ENCODE measurements at regions not wholly inside any gene's neighbourhood (a gene's known extent, or its start where the extent isn't known, plus 50 kb on each side); places are given as distances from the start of the nearest gene placed in this dataset.
A peak's percentile ranks its signal among the peaks of the same experiment; 100 is the strongest.
"Not testable (repeated sequence)": the region's sequence is repeated elsewhere in the genome, so short reads cannot be mapped to it uniquely, and the experiment has no call there.

- DNase-seq (ENCODE audit: low spot score) = not testable (repeated sequence)
Observed at GRCh38 chr3:195999176-195999575, 82.7 kb downstream of the TFRC start.

DNA sequence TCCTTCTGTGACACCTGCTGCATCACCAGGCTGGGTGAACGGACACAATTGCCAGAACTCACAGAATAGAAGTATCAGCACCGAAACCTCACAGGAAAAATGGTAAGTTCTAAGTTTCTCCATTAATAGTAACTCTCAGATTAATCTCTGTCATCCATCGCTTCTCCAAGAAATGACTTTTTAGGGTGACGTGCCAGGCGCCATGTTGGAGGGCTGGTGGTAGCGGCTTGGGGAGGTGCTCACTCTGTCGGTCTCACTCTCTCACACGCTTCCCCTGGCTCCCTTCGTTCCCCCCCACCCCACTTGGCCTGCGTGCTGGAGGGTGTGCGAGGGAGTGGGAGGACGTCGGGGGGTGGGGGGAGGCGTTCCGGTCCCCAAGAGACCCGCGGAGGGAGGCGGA is 85.6 kb downstream of the TFRC start:
- not testable (repeated sequence) for DNase-seq (ENCODE audit: low spot score)

GRCh38 chr3:195994343-195994742 is 86.0 kb upstream of the TNK2 start:
- DNase-seq (ENCODE audit: low spot score) = peak; percentile 66

GRCh38 chr3:195993671-195994070 is 85.3 kb upstream of the TNK2 start:
- DNase-seq (ENCODE audit: low spot score) = not testable (repeated sequence)

DNA sequence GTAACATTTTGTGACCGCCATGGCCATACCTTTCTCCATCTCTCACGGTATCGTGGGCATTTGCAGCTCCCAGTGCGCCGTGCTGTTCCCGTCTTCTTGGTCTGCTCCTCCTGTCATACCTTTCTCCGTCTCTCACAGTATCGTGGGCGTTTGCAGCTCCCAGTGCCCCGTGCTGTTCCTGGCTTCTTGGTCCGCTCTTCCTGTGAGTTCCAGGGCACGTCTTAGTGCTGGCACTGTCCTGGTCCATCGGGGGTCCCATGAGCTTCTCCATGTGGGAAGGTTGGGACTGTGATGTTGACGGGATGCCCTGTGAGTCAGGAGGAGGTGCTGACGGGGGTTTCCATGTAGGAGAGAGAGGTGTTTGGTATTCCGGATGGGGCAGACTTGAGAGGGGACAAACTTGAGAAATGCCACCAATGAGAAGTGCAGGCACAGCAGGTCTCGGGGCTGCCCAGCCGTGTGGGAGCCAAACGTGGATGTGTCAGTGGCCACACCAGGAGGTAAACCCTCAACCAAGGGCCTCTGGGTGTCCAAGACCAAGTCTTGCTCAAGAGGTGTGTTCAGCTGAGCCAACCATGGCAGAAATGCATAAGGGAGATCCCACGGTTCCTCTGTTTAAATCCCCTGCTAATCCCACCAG is 84.7 kb upstream of the TNK2 start:
- DNase-seq (ENCODE audit: low spot score) = not testable (repeated sequence)

GRCh38 chr3:195991986-195992385 is 83.6 kb upstream of the TNK2 start:
- not testable (repeated sequence) for DNase-seq (ENCODE audit: low spot score)

- DNase-seq (ENCODE audit: low spot score) = not testable (repeated sequence)
Observed at GRCh38 chr3:195991243-195991642, 82.9 kb upstream of the TNK2 start.

GRCh38 chr3:195990841-195991174 is 82.5 kb upstream of the TNK2 start:
- DNase-seq (ENCODE audit: low spot score) = not testable (repeated sequence)

DNA sequence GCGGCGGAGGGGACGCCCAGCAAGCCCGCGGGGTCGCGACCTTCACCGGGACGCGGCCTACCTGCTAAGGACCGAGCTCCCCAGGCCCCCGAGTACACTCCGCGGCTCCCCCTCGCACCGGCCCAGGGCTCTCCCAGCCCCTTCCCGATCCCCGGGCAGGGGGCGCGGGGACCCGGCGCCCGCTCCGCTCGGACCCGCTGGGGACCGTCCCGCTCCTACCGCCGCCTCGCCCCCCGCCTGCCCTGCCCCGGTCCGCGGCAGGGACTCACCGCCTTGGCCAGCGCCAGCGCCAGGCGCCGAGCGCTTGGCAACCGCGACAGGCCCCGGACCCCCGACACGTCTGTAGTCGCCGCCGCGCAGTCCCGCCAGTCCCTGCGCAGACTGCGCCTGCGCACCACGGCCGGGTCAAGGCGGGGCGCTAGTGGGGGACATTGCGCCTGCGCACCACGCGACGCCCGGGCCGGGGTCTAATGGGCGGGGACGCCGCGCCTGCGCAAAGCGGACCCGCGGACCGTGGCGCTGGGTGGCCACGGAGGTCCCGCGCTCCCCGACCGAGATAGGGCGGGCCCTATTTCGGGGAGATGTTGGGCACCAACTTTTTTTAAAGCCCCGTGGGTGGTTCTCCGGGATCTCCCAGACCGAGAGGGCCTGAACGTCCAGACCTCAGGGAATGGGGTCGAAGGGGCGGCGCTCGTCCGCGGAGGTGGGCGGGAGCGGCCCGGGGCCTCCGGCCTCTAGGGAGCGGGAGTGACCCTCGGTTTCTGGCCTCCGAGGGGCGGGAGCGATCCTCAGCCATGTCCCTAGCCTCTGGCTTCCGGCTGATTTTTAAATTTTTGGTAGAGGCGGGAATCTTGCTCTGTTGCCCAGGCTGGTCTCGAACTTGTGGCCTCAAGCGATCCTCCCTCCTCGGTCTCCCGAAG is 81.8 kb upstream of the TNK2 start:
- peak; percentile 93 for DNase-seq (ENCODE audit: low spot score)

- not testable (repeated sequence) for DNase-seq (ENCODE audit: low spot score)
Observed at GRCh38 chr3:195989197-195989920, 81.0 kb upstream of the TNK2 start.

DNA sequence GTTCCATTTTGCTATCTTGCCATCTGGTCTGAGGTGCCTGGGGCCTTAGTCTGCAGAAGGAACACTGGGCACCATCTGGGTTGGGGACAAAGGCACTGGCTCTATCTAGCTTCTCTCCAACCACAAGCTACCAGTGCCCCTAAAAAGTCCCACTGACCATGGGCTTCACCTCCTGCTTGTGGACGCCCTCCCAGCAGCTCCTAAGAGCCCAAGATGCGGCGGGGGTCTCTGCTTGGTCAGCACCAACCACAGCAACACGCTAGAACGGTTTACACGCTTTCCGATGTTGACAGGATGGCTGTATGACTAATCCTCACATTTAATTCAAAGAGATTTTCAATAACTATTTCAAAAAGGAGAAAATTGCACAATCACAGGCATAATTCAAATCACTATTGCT is 80.4 kb upstream of the TNK2 start:
- not testable (repeated sequence) for DNase-seq (ENCODE audit: low spot score)

- not testable (repeated sequence) for DNase-seq (ENCODE audit: low spot score)
Observed at GRCh38 chr3:195987001-195987400, 78.7 kb upstream of the TNK2 start.

GRCh38 chr3:195986576-195986975 is 78.2 kb upstream of the TNK2 start:
- not testable (repeated sequence) for DNase-seq (ENCODE audit: low spot score)

- not testable (repeated sequence) for DNase-seq (ENCODE audit: low spot score)
Observed at GRCh38 chr3:195985348-195985920, 77.1 kb upstream of the TNK2 start.

DNA sequence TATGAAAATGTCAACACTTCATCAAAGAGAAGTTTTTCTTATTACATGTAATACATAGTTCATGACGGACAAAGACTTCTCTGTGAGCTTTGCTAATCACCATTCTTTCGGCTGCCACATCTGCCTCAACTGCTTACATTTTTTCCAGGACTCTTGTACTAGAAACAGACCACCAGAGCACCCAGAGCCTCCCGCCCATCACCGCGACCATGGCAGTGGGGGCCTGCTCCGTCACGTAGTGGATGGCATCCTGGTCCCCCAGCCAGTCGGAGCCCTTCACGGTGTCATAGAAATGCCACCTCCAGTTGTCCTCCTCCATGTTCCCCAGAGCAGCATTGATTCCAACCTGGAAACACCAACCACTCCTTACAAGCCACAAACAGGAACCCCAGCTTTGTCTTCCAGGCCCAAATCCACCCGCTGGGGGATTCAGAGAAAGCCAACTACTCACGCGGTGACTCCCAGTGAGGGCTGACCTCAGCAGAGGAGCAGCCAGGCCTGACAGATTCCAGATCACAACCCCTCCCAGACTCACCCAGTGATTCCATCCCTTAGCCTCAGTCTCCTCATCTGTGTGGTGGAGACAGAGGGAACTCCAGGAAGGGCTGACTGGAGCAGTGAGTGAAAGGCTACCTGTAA is 76.2 kb upstream of the TNK2 start:
- not testable (repeated sequence) for DNase-seq (ENCODE audit: low spot score)

- not testable (repeated sequence) for DNase-seq (ENCODE audit: low spot score)
Observed at GRCh38 chr3:195983880-195984279, 75.5 kb upstream of the TNK2 start.

DNA sequence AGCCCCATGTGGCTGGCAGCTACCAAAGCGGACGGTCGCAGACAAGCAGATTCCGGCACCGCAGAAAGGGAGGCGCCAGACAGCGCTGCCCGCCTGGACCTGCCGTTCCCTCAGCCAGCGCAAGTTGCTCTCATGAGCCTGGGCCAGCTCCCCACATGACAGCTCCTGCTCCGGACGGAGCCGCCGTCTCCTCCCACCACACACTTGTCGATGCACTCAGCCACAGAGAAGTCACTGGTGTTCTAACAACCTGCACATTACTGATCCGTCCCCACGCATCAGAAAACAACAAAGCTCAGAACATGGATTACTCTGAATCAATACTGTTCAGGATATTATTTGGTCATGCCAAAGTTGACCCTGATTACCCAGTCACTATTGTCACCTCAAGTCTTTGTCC is 74.4 kb upstream of the TNK2 start:
- not testable (repeated sequence) for DNase-seq (ENCODE audit: low spot score)

DNA sequence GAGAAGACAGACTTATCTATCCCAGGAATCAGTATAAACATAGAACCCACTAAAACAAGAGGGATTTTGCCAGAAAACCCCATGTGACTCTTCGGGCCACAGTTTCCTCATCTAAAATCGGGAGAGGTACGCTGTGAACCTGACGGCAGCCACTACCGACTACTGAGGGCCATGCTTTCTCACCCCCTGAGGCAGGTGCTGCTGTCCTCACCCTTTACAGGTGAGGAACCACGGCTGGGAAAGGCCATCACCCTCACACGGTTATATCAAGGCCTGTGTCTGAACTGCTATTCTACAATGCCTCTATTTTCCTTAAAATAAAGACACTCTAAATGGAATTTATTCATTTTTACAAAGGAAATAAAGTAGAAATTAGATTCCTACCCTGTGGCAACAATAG is 73.4 kb upstream of the TNK2 start:
- DNase-seq (ENCODE audit: low spot score) = not testable (repeated sequence)

DNA sequence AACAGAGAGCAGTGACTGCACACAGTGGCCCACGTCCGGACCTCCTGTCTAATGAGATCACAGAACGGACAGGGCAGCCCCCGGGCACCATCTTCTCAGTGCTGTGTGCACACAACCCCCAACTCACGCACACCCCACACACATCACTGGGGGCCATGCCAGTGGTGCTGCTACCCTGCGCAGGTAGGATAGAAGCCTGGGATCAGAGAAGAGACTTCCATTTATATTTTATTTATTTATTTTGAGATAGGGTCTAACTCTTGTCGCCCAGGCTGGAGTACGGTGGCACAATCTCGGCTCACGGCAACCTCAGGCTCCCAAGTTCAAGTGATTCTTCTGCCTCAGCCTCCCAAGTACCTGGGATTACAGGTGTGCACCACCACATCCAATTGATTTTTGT is 71.5 kb upstream of the TNK2 start:
- not testable (repeated sequence) for DNase-seq (ENCODE audit: low spot score)

GRCh38 chr3:195978585-195978984 is 70.2 kb upstream of the TNK2 start:
- DNase-seq (ENCODE audit: low spot score) = not testable (repeated sequence)

- not testable (repeated sequence) for DNase-seq (ENCODE audit: low spot score)
Observed at GRCh38 chr3:195976876-195977275, 68.5 kb upstream of the TNK2 start.

Data from ureter (tissue), 1 donor.